A673 (cell line): ENCODE measurements at regions not wholly inside any gene's neighbourhood (a gene's known extent, or its start where the extent isn't known, plus 50 kb on each side); places are given as distances from the start of the nearest gene placed in this dataset.

ENCODE experiments used
- EZH2 ChIP-seq: fragments of 200-600 bp; sonication (generic); IDR thresholded peaks from 2 replicates; pipeline ENCODE4 v1.6.1; 2017; ENCODE audit warnings: borderline replicate concordance, low read depth, mild to moderate bottlenecking, mixed read lengths, antibody characterized with exemption, low read length; ENCODE audit not compliant: poor library complexity, severe bottlenecking
- TF ChIP-seq, protein P1 (sequence below): fragments of 300-800, 200-600 bp; sonication (generic); conservative IDR thresholded peaks from 2 replicates; pipeline ENCODE4 v1.5.1; 2017; ENCODE audit warnings: low read depth, mild to moderate bottlenecking, antibody characterized with exemption, low read length, moderate library complexity, mixed read lengths

DNA sequence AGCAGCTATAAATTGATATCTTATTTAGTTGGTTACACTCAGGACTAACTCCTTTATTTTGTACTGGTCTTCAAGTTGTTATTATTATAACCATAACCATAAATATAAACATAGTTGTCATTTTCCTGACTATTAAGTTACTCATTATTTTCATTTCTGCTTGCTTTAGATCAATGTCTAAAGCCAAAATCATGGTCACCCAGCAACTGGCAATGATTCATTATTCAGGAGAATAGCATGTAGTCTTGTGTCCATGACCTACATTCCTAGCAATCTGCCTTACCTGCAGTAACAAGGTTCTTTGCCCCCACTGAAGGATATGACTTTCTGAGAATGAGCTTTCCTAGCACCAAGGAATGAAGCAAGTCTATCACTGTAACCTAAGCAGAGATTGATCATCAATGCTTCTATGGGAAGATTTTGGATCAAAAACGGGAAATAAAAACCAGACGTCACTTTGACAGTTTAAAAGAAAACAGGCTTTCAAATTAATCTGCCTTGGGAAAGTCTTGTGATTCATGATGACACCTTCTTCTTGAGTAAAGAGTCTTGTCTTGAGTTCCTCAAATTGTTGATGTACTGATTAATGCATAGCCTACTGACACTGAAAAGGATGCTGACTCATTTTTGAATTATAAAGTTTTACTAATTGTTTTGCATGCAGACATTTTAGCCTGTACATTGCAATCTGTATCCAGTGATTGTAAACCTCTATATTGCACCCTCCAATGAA, 203.3 kb upstream of the IVNS1ABP start:
- TF ChIP-seq EZH2, result no peak
- TF ChIP-seq, protein P1, sequence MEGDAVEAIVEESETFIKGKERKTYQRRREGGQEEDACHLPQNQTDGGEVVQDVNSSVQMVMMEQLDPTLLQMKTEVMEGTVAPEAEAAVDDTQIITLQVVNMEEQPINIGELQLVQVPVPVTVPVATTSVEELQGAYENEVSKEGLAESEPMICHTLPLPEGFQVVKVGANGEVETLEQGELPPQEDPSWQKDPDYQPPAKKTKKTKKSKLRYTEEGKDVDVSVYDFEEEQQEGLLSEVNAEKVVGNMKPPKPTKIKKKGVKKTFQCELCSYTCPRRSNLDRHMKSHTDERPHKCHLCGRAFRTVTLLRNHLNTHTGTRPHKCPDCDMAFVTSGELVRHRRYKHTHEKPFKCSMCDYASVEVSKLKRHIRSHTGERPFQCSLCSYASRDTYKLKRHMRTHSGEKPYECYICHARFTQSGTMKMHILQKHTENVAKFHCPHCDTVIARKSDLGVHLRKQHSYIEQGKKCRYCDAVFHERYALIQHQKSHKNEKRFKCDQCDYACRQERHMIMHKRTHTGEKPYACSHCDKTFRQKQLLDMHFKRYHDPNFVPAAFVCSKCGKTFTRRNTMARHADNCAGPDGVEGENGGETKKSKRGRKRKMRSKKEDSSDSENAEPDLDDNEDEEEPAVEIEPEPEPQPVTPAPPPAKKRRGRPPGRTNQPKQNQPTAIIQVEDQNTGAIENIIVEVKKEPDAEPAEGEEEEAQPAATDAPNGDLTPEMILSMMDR, result no peak
